ENCODE measurements at regions not wholly inside any gene's neighbourhood (a gene's known extent, or its start where the extent isn't known, plus 50 kb on each side); places are given as distances from the start of the nearest gene placed in this dataset.

DNA sequence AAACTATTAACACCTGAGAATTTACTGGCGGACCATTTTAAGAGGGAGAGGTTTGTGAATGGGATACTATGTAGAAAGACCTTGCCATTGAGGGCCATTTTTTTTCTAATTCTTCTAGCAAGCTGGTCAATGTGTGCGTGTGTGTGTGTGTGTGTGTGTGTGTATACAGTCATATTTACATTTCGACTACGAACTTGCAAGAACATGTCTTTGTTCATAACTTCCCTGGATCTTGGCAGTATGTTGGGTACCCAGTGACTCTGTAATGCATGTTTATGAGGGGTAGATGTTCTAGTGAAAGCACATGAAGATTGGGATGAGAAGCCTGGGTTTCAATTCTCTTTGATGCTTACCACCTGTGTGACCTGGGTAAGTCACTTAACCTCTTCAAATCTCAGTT is 133.6 kb downstream of the UBE2E3 start:
- no peak for DNase-seq

DNA sequence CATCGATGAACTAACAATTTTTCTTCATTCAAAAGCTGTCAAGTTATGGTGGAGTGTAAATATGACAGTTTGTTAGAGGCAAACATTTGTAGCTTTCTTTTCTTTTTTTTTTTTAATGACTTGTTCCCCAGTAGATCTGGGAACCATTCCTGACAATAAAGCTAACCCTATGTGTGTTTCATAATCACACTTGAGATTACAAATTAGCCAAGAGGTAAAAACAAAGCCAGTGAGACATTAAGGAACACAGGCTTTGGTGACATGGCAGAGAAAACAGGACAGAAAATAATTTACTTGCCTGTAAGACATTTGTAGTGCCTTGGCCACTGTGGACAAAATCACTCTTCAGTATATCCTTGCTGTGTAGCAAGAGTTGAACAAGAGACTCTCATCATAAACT is 135.9 kb downstream of the UBE2E3 start:
- no peak for DNase-seq

DNA sequence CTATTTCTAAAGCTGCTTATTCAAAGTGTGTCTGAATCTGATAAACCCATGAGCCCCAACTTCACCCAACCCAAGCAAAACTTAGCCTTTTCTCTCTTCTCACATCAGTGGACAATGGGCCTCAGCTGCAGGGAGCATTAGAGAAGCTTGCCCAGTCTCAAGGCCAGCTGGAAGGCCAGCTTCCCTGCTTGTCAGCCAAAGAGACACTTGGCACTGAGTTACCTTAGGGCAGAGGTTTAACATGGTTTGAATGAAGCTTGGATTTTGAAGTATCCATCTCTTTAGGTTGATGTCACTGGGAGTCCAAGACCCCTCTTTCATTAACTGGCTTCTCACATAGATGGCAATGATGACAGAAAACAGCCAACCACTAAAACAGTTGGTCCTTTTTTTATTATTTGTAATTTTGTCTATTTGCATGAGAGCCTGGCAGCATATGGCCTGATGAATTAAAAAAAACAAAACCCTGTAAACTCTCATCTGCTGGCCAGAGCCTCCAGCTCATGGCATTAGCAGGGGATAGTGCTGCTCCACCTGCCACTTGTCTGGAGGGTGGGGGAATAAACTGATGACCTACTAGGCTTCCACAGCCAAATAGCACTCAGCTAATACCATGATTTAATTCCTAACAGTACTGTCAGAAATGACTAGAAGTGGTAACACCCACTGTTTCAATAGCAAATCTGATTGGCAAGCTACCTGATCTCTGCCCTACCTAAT is 137.0 kb downstream of the UBE2E3 start:
- no peak for DNase-seq

DNA sequence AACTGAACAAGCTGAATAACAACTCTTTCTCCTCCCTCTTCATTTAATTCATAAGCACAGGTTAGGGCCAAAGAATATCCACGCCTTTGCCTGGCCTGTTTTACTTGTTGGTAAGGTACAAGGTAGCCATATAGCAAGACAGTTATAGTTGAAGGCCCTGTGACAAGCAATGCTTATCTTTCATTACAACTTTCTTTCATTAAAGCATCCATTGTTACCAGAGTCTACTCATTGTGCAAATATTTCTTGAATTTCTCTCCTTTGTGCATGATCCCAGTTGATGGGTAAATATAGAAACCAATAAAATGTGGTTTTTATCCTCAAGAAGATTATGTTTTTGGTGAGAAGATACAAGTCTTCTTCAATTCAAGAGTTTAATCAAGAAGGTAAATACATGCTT is 140.2 kb downstream of the UBE2E3 start:
- no peak for DNase-seq

- DNase-seq = no peak
Measured at GRCh38 chr2:181121996-181122395, 141.6 kb downstream of the UBE2E3 start.

GRCh38 chr2:181122601-181123000 is 142.2 kb downstream of the UBE2E3 start:
- DNase-seq = no peak

DNA sequence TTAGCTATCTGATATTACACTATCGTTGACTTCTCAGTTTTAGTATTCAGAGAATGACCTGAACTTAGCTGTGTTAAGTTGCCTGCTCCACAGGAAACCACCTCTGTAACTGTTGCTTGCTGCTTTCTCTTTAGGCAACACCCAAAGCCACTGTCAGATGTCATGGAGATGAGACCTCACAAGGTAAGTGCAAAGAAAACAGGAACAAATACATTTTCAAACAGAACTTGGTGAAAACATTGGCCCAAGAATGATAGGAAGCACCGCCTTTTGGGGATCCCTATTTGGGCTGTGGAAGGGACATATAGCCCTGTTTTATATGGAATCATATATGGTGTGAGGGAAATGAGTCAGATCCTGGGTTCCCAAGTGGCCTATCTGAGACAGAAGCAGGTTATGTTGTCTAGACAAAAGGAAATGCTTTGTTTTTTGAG is 143.4 kb downstream of the UBE2E3 start:
- DNase-seq = peak; percentile 44

- no peak for DNase-seq
Measured at GRCh38 chr2:181124497-181124896, 144.1 kb downstream of the UBE2E3 start.

DNA sequence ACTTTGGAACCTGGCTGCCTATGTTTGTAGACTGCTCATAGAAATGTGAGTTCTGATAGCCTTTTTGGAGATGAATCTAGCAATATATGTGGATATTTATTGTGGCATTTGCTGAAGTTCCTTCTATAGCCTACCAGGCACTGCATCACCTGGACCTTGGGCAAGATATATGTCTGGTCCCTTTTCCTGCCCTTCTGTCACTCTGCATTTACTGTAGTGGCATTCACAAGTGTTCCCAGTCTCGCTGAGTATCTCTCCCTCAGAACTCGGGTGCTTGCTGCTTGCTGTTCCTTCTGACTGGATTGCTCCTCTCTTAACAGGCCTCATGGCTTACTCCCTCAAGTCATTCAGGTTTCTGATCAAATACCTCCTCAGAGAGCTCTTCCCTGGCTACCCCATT is 145.0 kb downstream of the UBE2E3 start:
- DNase-seq = no peak

DNA sequence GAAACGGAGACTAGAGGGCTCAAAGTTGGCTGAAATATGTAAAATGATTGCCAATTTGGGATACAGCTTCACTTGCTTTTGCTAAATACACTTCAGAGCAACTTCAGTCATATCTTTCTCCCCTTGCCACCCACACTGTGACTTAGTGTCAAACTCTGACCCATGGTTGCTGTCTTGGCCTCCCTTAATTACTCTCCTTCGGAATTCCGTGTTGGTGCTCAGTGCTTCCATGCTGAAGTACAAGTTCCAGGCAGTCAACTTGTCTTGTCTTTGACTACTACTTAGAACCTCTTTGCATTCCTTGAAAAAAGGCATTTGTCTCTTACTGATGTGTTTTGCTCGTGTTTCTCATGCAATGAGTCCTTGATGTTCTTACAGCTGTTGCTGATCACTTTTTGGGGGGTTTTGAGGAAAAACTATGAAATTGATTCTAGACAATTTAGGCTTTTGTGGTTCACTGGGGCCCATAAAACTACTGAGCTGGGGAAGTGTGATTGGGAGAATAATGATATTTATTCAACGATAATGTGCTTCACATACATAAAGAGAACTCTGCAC is 146.0 kb downstream of the UBE2E3 start:
- no peak for DNase-seq

DNA sequence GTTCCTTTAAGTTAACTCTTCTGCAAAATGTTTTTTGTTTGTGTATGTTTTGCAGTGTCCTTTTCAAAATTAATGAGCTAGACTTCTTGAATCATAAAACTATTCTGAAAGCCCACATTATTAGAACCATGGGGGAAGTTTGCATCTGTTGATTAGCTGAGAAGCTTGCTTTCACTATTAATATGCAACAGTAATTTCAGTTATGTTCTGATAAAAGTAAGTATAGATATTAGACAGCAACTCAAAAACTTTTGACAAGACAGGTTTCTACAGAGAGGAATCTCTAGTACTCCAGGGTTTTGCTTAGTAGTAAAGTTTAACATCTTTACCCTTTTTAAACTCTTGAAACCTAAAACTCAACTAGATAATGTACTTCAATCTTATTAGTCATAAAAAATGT is 147.8 kb downstream of the UBE2E3 start:
- DNase-seq = no peak

DNA sequence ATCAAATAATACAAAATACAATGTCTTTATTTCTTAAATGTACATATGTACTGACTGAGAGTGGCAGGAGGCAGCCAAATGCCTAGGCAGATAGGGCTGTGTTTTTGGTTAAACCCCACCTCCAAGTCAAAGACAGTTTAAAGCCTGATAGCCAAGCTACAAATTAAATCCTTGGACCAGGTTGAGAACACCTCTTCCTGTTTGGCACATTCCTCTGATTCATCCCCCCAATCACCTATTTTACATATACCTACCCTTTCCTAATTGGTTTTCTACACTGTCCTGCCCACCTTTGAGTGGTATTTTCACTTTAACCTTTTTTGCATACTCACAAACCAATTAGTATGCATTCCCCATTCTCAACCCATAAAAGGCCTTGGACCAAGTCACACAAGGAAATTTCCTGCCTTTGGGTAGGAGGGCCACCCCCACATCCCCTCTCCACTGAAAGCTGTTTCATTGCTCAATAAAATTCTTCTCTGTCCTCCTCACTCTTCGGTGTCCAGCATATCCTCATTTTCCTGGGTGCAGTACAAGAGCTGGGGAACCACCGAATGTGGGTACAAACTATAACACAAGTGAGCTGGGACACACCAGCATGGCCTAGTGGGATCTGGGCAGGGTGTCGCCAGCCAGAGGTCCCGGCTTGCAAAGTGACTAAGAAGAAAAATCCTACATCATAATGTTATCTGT is 149.1 kb downstream of the UBE2E3 start:
- DNase-seq = no peak

- no peak for DNase-seq
Measured at GRCh38 chr2:181130686-181131085, 150.3 kb downstream of the UBE2E3 start.

DNA sequence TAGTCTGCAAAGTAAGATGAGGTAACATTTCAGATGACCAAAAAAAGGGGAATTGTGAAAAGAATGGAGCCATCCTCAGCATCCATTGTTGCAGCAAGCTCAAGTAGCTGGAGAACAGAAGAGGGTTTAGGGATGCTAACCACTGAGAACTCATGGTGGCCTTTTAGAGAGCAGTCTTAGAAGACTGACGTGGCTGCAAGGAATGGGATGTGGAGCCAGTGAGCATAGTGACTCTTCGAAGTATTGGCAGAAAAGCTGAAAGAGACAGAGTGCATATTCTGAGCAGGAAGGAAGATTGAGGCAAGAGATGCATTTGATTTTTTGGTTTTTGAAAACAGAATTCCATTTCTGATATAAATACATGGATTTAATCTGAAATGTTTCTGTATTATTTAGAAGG is 151.2 kb downstream of the UBE2E3 start:
- no peak for DNase-seq

DNA sequence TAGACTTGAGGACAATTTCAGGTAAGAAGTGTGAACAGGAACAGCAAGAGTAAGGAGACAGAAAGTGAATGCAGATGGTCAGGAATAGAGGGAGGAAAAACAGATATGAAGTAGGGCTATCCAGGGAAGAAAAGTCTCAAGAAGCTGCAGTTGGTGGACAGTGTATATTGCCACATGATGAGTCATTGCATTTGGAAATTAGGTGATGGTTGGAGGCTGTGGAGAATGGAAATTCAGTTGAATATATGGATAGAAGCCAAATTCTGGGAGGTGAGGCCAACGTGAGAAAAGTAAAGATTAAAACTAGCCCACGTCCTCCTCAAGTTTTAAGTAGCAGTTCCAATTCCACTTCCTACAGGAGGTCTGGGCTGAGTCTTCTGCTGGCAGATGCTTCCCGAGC is 158.4 kb downstream of the UBE2E3 start:
- no peak for DNase-seq

GRCh38 chr2:181139831-181140230 is 159.4 kb downstream of the UBE2E3 start:
- DNase-seq = no peak

- no peak for DNase-seq
Measured at GRCh38 chr2:181140414-181140813, 160.0 kb downstream of the UBE2E3 start.

- DNase-seq = no peak
Measured at GRCh38 chr2:181140928-181141327, 160.5 kb downstream of the UBE2E3 start.

- DNase-seq = no peak
Measured at GRCh38 chr2:181141676-181142075, 161.3 kb downstream of the UBE2E3 start.

DNA sequence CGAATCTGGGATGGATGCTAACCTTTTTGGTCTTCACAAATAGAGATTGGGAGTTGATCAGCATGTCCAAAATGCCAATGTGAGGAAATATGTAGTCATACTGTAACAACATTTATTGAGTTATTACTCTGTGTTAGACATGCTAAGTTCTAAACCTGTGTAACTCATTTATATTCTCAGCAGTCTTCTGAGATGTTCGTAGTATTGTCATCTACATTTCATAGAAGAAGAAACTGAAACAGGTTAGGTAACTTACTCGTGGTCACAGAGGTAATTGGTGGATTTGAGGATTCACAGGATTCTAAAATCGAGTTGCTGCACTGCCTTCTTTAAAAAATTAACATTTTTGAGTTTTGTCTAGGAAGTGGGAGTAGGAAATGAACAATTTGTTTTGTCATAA is 162.1 kb downstream of the UBE2E3 start:
- DNase-seq = no peak

DNA sequence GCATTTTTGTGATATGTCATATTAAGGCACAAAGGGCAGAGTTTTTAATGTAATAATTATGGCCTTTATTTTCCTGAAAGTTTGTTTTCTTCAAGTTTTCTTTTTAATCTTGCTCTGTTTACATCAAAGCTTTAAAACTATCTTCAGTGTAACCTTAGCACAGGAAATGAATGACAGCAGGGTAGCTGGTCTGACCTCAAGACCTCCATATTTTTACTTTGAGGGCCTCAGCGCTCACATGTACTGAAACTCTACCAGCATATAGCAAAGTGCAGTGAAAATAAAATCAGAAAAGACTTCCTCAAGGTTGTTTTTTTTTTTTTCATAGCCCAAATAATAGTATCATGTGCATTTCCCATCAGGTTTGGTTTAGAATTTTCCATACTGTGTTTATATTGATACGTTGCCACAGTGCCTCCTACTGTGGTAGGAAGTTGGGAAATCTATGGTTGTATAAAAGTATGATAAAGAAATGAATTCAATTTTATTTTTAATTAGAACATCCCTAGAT is 163.4 kb downstream of the UBE2E3 start:
- no peak for DNase-seq

GRCh38 chr2:181145645-181146044 is 165.2 kb downstream of the UBE2E3 start:
- no peak for DNase-seq

DNA sequence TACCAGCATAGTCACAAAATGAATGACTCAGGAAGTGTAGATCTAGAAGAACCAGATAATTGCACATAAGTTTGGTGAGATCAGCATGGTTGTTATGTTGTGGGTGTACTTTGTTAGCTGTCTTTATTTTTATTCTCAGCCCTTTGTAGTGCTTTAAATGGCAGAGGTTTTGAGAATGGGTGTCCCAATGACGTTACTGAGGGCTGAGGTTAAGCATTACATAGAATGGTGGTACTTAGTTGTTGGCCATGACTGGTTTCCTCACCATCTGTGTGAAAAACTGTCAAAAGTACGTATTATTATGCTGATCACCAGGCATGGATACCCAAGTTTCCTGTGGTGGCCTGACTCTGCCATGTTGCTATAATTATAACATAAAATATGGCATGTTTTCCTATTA is 165.8 kb downstream of the UBE2E3 start:
- no peak for DNase-seq

DNA sequence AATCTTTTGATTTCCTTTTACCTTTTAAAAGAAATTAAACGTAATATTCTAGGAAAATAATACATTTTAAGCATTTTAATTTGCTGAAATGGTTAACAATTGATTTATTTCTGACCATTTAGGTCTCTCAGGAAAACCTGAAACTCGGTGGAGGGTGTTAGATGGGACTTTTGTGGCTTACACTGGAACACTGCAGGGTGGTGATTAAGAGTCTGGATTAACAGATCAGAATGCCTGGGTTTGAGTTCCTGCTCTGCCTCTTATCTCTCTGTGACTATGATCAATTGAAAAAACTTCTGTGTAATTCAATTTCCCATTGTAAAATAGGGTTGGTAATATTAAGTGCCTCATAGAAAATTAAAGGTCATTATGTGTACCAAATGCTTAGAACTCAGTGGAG is 168.7 kb downstream of the UBE2E3 start:
- DNase-seq = no peak
